ENCODE measurements at regions not wholly inside any gene's neighbourhood (a gene's known extent, or its start where the extent isn't known, plus 50 kb on each side); places are given as distances from the start of the nearest gene placed in this dataset.

GRCh38 chr4:125191232-125191631 lies 123.5 kb upstream of the FAT4 start:
- Histone ChIP-seq H3K27ac (ENCODE audit: insufficient read depth, low read length) (no peak overlapping the region), H3K4me2 (ENCODE audit: extremely low read depth, insufficient read depth, low read length) (no peak overlapping the region)

GRCh38 chr4:125187226-125188176 lies 127.3 kb upstream of the FAT4 start:
- no peaks in the 10 kb centered on the region for H3K27me3 ChIP-seq (ENCODE audit: control insufficient read depth, insufficient read depth, low read length)
- TF ChIP-seq EZH2 (IDR thresholded peaks at IDR 0.05; ENCODE audit: low read length, missing control alignments) = no peak
- TF ChIP-seq, protein P1, sequence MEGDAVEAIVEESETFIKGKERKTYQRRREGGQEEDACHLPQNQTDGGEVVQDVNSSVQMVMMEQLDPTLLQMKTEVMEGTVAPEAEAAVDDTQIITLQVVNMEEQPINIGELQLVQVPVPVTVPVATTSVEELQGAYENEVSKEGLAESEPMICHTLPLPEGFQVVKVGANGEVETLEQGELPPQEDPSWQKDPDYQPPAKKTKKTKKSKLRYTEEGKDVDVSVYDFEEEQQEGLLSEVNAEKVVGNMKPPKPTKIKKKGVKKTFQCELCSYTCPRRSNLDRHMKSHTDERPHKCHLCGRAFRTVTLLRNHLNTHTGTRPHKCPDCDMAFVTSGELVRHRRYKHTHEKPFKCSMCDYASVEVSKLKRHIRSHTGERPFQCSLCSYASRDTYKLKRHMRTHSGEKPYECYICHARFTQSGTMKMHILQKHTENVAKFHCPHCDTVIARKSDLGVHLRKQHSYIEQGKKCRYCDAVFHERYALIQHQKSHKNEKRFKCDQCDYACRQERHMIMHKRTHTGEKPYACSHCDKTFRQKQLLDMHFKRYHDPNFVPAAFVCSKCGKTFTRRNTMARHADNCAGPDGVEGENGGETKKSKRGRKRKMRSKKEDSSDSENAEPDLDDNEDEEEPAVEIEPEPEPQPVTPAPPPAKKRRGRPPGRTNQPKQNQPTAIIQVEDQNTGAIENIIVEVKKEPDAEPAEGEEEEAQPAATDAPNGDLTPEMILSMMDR (conservative IDR thresholded peaks at IDR 0.05 in 1 of 2, IDR thresholded peaks at IDR 0.05 in 1 of 2; ENCODE audit: low read depth in 1 of 2, low read length in 2 of 2) = no peak
- no peaks in the 10 kb centered on the region for H4K20me1 ChIP-seq (ENCODE audit: control insufficient read depth, extremely low read depth, insufficient read depth, low read length)
- H3K4me2 ChIP-seq (ENCODE audit: extremely low read depth, insufficient read depth, low read length) = no peak overlapping the region
- peak; percentile 83 to 88 for DNase-seq (ENCODE audit: low read depth in 2 of 2)
- H2AFZ ChIP-seq (ENCODE audit: low read length) = no peak overlapping the region
- H3K4me1 ChIP-seq (ENCODE audit: control insufficient read depth, extremely low read depth, insufficient read depth, low read length) = peaks cover 3% of the 10 kb centered on the region
- no peak overlapping the region for H3K27ac ChIP-seq (ENCODE audit: insufficient read depth, low read length)
- H3K9me3 ChIP-seq (ENCODE audit: control insufficient read depth, insufficient read depth, low read depth, low read length) = no peaks in the 10 kb centered on the region
- H3K9ac ChIP-seq (ENCODE audit: insufficient read depth, low read length) = no peak overlapping the region
- no peak overlapping the region for H3K4me3 ChIP-seq (replicated peaks in 1 of 4; ENCODE audit: control extremely low read depth in 1 of 4, insufficient read depth in 1 of 4, low read depth in 3 of 4, low read length in 4 of 4)
- H3K79me2 ChIP-seq (ENCODE audit: control insufficient read depth, insufficient read depth, low read length) = no peaks in the 10 kb centered on the region
- no peaks in the 10 kb centered on the region for H3K36me3 ChIP-seq (ENCODE audit: control insufficient read depth, insufficient read depth, low read length)

More at GRCh38 chr4:125191232-125191631, 123.5 kb upstream of the FAT4 start:
- no peaks in the 10 kb centered on the region for H3K27me3 ChIP-seq (ENCODE audit: control insufficient read depth, insufficient read depth, low read length)
- H4K20me1 ChIP-seq (ENCODE audit: control insufficient read depth, extremely low read depth, insufficient read depth, low read length) = no peaks in the 10 kb centered on the region
- TF ChIP-seq, protein P1 (conservative IDR thresholded peaks at IDR 0.05 in 1 of 2, IDR thresholded peaks at IDR 0.05 in 1 of 2; ENCODE audit: low read depth in 1 of 2, low read length in 2 of 2) = no peak
- TF ChIP-seq EZH2 (IDR thresholded peaks at IDR 0.05; ENCODE audit: low read length, missing control alignments) = no peak
- DNase-seq (ENCODE audit: low read depth in 2 of 2) = peak; percentile 85 to 95
- H3K79me2 ChIP-seq (ENCODE audit: control insufficient read depth, insufficient read depth, low read length) = no peaks in the 10 kb centered on the region
- no peaks in the 10 kb centered on the region for H3K36me3 ChIP-seq (ENCODE audit: control insufficient read depth, insufficient read depth, low read length)
- H2AFZ ChIP-seq (ENCODE audit: low read length) = no peak overlapping the region
- H3K9ac ChIP-seq (ENCODE audit: insufficient read depth, low read length) = no peak overlapping the region
- no peaks in the 10 kb centered on the region for H3K9me3 ChIP-seq (ENCODE audit: control insufficient read depth, insufficient read depth, low read depth, low read length)
- H3K4me3 ChIP-seq (replicated peaks in 1 of 4; ENCODE audit: control extremely low read depth in 1 of 4, insufficient read depth in 1 of 4, low read depth in 3 of 4, low read length in 4 of 4) = no peak overlapping the region
- H3K4me1 ChIP-seq (ENCODE audit: control insufficient read depth, extremely low read depth, insufficient read depth, low read length) = peaks cover 3% of the 10 kb centered on the region

DNA sequence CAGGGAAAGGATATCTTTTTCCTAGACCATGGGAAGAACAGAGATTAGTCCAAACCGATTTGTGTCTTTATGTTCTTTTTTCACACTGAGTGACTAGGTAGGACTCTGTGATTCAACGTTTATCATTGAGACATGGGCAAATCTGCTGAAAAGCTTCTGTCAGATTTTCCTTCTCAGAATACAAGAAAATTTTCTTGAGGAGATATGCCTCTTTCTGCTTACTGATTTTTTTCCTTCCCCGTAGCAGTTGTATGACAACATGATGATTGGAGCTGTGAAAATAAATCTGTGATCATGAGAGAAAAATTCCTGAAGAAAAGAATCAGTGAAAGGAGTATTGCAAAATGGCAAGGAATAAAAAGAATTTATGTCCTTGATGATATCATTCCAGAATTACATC lies 130.6 kb upstream of the FAT4 start:
- Histone ChIP-seq H2AFZ (ENCODE audit: low read length) (no peak overlapping the region), H3K9ac (ENCODE audit: insufficient read depth, low read length) (no peak overlapping the region), H3K9me3 (ENCODE audit: control insufficient read depth, insufficient read depth, low read depth, low read length) (no peaks in the 10 kb centered on the region), H3K79me2 (ENCODE audit: control insufficient read depth, insufficient read depth, low read length) (no peaks in the 10 kb centered on the region), H3K4me3 (replicated peaks in 1 of 4; ENCODE audit: control extremely low read depth in 1 of 4, insufficient read depth in 1 of 4, low read depth in 3 of 4, low read length in 4 of 4) (no peak overlapping the region), H3K4me2 (ENCODE audit: extremely low read depth, insufficient read depth, low read length) (no peak overlapping the region), H4K20me1 (ENCODE audit: control insufficient read depth, extremely low read depth, insufficient read depth, low read length) (no peaks in the 10 kb centered on the region), H3K36me3 (ENCODE audit: control insufficient read depth, insufficient read depth, low read length) (no peaks in the 10 kb centered on the region), H3K4me1 (ENCODE audit: control insufficient read depth, extremely low read depth, insufficient read depth, low read length) (peaks cover 3% of the 10 kb centered on the region), H3K27me3 (ENCODE audit: control insufficient read depth, insufficient read depth, low read length) (no peaks in the 10 kb centered on the region), H3K27ac (ENCODE audit: insufficient read depth, low read length) (no peak overlapping the region)
- TF ChIP-seq EZH2 (IDR thresholded peaks at IDR 0.05; ENCODE audit: low read length, missing control alignments) = no peak
- TF ChIP-seq, protein P1 (conservative IDR thresholded peaks at IDR 0.05 in 1 of 2, IDR thresholded peaks at IDR 0.05 in 1 of 2; ENCODE audit: low read depth in 1 of 2, low read length in 2 of 2) = no peak
- DNase-seq (ENCODE audit: low read depth in 2 of 2) = no peak

All from fibroblast of lung (primary cell).